MV-4-11 (cell line): ENCODE measurements at regions not wholly inside any gene's neighbourhood (a gene's known extent, or its start where the extent isn't known, plus 50 kb on each side); places are given as distances from the start of the nearest gene placed in this dataset.
A peak's percentile ranks its signal among the peaks of the same experiment; 100 is the strongest.
"Not testable (repeated sequence)": the region's sequence is repeated elsewhere in the genome, so short reads cannot be mapped to it uniquely, and the experiment has no call there.

Source experiments
- DNase-seq: peaks from one replicate; lab custom pipeline; 2025; lab: John Stamatoyannopoulos, UW

DNA sequence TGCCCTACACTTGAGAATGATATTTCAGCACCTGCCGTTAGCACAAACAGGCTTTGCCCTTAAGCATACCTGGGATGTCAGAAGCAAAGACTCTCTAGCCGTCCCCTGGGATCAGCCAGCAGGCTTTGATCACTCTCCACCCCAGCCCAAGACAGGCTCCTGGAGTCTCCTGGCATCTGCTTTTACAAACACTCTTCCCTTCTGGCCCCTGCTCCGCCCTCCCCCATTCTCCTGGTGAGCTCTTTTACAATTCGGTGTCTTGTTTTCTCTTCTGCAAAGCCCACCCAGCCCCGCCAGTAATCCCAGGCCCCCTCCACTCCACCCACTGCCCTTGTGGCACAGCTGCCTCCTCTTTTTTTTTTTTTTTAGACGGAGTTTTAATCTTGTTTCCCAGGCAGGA is 50.4 kb downstream of the KATNIP start:
- no peak for DNase-seq

DNA sequence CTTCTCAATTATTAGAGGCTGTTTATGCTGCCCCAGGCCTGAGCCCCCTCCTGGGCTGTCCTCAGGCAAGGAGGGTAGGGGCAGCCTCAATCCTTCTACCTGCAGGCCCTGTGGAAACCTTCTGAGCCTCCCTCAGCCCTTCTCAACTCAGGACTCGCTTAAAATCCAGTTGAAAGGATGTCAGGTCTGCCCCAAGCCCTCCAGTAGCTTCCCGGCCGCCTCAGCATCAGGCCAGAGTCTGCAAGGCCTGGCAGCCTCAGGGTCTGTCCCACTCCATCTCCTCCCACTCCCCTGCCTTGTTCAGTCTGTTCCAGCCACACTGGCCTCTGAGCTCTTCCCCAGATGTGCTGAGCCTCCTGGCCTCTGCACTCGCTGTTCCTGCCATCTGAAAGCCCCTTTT is 52.2 kb downstream of the KATNIP start:
- no peak for DNase-seq

DNA sequence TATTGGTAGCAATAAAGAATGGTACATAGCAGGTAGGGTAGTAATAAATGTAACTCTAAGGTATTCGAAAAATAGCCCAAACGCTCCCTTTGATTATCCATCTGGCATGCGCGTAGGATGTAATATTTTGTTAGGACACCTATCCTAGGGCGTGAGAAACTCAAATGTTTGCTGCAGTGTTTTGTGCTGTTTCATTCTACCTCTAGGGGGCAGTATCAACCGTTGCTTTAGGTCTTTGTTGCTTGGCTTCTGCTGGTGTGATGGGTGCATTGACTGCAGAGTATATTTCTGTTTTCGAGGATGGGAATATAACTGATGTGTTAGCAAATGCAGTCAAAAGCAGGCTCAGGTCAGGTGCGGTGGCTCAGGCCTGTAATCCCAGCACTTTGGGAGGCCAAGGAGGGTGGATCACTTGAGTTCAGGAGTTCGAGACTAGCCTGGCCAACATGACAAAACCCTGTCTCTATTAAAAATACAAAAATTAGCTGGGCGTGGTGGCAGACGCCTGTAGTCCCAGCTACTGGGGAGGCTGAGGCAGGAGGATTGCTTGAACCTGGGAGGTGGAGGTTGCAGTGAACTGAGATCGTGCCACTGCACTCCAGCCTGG is 55.7 kb downstream of the KATNIP start:
- not testable (repeated sequence) for DNase-seq

DNA sequence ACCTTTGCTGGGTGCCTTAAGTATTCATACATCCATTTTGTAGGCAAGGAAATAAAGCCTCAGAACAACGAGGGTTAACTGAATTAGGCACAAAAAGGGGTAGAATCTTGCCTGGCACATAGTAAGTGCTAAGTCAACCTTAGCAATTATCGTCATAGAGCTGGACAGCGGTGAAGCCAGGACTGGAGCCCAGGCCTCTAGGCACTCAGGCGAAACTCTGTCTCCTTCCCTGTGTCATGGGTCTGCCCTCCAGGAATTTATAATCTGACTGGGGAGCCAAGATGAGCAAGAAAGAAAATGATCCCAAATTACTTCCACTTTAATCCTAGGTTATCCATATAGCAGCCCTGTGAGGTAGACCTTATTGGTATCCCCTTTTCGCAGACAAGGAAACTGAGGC is 61.4 kb downstream of the KATNIP start:
- no peak for DNase-seq

DNA sequence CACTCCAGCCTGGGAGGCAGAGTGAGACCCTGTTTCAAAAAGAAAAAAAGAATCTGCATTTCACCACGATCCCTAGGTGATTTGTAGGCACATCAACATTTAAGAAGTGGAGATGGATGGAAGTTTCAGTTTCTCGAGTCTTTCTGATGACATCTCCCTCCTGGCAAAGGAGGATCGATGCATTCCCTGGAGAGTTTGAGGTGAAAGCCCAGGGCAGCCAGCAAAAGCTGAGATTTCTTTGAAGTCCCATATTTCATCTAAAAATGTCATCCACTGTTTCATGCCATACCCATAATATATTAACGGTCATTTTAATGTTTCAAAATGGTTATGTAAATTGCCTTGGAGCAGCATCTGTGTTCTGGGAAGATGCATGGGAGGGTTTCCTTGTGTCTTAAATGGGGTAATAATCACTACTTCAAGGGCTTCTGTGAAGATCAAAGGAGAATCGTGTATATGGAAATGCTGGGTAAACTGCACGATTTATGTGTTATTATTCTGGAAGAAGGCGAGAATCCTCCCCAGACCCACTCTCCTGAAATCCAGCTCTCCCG is 63.4 kb downstream of the KATNIP start:
- no peak for DNase-seq

DNA sequence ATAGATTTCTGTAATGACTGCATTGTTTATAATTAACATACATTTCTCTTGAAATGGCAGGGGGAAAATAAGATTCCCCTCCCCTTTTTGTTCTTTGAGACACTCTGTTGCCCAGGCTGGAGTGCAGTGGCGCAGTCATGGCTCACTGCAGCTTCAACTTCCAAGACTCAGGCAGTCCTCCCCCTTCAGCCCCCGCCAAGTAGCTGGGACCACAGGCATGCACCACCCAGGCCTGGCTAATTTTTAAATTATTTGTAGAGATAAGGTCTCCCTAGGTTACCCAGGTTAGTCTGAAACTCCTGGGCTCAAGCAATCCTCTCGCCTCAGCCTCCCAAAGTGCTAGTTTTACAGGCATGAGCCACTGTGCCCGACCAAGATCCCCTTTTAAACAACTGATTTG is 67.7 kb downstream of the KATNIP start:
- no peak for DNase-seq

DNA sequence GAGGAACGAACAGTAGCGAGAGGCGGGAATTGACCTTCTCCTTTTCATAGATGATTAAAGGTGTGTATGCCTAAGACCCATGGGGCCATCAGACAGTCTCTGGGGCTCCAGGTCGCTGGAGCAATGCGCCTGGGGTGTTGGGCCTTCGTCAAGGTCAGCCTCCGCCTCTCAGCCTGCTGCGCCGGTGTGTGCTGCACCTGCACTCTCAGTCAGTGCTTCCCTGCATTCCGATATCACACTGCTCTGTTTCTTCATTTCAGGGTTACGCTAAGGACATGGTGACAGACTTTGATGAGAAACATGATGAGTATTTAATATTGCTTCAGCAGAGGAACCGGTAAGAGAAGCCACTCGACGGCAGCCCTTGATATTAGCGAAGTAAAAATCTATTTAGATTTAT is 68.2 kb downstream of the KATNIP start:
- DNase-seq: no peak

DNA sequence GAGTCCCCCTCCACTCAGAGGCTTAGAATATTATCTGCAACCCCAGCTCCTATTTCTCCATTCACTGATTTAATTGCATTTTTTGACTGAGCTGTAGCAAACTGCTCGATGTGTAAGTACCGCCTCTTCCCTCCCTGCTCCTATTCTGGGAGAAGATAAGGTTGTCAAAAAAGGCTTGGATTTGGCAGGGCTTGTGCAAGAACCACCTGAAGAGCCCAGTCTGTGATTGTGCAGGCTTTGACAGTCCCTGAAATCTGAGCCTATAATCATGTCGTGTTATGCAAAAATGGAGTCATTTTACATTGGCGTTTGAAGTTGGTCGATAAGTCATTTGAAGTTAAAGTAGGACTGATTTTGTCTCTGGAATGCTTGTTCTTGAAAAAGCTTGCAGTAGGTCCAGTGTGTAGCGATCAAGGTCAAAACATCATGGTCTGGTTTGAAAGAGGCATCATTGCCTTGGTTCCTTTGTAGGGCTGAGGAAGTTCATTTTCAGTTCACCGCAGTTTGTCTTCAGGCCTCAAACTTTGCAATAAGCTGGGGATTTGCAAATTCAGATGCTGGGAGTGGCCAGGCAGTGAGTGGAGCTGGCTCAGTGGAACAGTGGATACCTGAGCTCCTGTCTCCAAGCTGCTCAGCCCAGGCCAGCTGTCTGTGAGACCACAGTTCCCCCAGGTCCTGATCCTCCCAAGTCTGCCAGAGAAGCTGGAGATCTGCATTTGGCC is 68.8 kb downstream of the KATNIP start:
- no peak for DNase-seq

DNA sequence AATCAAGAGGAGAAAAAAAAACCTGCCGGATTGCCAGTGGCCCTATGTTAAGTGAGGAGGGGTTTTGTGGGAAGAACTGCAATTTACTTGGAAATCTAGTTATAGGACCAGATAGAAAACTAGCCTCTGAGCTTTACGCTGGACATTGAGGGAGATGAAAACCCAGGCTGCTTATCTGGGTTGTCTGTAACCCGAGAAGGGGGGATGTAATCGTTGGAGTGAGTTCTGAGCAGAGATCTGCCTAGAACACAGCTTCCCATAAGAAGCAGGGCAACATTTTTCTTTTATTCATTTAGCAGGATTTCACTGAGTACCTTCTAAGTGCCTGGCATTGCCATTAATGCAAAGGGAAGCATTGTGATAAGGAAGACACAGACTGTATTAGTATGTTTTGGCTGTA is 70.6 kb downstream of the KATNIP start:
- no peak for DNase-seq

DNA sequence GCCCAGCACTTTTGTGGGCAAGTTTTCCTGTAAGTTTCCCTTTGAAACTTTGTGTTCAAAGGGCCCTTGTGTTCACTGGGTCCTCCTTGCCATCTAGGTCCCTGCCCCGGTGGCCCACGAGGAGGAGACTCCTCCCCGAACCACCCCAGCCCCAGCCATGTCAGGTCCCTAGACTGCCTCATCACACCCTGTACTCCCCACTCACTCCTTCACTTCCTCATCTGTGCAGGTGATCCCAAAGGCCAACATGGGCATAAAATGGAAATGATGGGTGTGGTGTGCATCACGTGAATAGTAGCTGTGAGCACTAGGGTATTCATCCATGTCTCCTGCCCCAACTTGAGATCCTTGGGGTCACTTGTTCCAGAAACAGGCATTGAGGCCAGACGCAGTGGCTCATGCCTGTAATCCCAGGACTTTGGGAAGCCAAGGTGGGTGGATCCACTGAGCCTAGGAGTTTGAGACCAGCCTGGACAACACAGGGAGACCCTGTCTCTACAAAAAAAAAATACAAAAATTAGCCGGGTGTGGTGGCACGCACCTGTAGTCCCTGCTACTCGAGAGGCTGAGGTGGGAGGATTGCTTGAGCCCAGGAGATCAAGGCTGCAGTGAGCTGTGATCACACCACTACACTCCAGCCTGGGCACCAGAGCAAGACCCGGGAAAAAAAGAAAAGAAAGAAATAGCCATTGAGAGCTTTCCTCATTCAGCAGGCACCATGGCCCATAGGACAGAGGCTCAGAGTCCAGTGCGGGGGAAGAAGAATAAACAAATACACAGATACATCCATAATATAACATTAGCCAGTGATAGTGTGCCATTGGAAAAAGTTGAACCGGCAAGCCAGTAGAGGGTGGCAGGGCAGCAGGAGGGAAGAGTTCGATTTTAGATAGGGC is 74.5 kb downstream of the KATNIP start:
- DNase-seq: no peak

DNA sequence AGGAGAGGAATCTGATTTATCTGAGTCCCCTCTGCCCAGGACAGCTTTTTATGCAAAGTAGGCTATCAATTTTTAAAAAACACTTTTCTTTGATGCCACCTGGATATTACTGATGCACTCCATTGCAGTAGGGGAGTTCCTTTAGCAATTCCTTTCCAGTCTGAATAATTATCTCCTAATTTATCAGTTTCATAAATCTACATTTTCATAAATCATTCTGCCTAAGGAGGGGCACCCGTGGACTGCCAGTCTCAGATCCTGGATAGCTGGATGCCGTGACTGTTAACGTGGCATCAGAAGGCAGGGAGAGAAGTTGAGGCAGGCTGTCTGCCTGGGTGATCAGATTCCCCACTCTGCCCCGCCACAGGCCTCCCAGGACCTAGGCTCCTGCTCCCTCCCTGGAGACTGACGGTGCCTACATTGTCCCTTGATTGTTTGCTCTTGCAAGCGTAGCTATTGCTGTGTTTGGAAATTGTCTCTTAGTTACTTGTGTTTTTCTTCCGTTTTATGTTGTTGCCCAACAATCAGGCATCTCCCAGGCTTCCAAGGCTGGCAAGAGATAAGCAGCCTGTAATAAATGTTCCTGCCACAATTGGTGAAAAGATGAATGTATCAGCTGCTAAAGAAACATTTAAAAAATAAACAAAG is 75.2 kb downstream of the KATNIP start:
- no peak for DNase-seq

DNA sequence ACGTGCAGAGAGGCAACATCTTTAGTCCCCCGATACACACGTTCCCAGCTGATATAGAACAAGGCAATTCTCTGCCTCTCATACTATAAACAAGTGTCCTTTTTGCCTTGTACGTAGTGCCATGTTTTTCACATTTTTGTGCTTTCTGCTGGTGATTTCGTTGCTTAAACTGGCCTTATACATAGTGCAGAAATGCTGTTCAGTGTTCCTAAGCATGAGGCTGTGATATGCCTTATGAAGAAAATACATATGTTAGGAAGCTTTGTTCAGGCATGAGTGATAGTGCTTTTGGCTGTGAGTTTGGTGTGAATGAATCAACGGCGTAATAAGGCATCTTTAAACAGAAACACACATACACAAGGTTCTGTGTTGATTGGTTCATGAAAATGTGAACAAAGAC is 77.2 kb downstream of the KATNIP start:
- no peak for DNase-seq

DNA sequence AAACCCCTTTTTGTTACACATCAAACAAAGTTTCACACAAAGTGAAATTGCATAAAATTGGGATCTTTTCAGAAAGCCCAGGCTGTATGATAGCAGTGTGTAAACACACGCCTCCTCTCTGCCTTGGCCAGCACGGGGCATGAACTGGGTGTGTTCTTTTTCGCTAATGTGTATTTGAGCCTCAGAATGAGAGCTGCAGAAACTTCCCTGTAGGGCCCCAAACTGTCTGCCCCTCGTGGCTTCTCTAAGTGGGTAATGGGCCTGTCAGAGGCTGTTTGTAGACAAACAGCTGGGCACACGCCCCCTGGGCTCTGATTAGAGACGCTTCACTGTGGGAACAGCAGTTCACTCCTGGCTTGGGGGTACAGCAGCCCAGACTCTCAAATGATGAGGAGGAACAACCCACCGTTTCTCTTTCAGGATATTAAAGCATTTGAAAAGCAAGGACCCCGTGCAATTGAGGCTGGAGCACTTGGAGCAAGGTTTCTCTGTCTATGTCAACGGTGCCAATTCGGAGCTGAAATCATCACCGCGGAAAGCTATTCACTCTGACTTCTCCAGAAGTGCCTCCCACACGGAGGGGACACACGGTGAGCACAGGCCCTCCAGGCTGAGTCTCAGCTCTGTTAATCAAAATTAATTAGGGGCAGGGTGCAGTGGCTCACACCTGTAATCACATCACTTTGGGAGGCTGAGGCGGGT is 78.4 kb downstream of the KATNIP start:
- no peak for DNase-seq

DNA sequence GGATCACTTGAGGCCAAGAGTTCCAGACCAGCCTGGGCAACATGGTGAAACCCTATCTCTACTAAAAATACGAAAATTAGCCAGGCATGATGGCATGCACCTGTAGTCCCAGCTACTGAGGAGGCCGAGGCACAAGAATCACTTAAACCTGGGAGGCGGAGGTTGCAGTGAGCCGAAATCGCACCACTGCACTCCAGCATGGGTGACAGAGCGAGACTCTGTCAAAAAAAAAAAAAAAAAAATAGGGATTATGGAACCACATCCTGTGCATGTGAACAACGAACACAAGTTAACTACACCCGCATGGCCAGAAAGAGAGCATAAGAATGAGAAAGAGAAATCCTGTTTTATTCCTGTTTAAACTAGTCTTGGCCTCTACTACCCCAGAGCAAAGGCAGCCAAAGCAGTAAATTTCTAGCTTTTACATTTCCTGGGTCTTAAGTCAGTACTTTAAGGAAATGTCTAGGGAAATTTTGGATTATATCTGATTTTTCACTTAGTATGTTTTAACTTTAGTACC is 79.1 kb downstream of the KATNIP start:
- peak; percentile 11 for DNase-seq

DNA sequence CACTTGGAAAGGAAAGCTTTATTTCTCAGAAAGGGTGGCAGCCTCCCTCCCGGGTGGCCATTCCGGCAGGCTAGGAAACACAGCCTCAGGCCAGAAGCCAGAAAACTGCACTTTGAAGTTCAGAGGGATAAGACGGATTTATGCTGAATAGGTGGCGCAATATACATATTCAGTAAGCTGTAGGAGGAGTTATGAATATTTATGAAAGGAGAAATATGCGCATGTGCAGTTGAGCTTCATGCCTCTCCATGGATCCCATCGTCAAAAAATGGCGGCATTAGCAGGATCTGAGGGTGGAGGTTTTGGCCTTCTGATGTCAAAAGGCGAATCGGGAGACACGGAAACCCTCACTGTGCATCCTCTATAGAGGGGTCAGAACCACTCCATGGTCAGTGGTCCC is 82.3 kb downstream of the KATNIP start:
- DNase-seq: no peak

DNA sequence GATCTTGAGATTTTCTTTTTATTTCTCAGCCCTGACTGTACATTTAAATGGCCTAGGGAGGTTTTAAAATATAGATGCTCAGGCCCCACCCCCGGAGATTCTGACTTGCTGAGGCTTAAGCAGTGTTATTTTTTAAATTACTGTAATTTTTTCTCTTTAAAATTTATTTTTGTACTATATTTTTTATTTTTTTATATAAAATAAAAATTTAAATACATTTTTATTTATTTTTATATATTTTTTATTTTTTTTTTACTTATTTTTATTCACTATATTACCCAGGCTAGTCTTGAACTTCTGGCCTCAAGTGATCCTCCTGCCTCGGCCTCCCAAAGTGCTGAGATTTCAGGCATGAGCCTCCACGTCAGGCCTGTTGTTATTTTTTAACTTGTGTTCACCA is 83.3 kb downstream of the KATNIP start:
- no peak for DNase-seq

DNA sequence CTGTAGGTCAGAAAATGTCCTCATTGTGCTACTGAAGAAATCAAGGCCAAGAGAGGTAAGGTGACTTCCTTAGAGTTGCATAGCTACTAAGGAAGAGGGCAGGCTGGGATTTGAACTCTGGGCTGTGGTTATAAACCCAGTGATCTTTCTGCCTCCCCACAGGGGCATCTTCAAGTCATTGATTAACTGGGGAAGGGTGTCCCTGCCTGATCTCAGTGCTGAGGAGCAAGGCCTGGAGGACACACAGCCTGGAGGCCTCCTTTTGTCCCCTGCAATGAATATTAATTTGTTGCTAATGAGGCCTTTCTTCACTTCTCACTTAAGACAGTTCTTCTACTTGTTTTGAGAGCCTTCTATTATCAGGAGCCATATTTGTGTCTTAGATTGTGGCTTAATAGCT is 83.8 kb downstream of the KATNIP start:
- no peak for DNase-seq

DNA sequence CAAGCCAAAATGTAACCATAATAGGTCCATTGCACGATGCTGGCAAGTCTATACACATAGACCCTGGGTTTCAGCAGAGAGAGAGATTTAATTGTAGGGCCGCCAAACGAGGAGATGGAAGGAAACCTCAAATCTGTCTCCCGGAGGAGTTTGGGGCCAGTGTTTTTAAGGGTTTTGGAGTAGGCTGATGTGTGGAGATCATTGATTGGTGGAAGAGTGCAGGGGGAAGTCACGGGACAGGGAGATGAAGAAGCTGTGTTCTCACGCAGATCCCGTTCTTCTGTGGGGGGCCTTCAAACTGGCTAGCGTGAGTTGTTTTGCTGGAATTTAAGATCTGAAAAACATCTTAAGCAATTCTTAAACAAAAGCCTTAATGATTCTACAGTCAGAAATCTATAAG is 84.8 kb downstream of the KATNIP start:
- DNase-seq: no peak

DNA sequence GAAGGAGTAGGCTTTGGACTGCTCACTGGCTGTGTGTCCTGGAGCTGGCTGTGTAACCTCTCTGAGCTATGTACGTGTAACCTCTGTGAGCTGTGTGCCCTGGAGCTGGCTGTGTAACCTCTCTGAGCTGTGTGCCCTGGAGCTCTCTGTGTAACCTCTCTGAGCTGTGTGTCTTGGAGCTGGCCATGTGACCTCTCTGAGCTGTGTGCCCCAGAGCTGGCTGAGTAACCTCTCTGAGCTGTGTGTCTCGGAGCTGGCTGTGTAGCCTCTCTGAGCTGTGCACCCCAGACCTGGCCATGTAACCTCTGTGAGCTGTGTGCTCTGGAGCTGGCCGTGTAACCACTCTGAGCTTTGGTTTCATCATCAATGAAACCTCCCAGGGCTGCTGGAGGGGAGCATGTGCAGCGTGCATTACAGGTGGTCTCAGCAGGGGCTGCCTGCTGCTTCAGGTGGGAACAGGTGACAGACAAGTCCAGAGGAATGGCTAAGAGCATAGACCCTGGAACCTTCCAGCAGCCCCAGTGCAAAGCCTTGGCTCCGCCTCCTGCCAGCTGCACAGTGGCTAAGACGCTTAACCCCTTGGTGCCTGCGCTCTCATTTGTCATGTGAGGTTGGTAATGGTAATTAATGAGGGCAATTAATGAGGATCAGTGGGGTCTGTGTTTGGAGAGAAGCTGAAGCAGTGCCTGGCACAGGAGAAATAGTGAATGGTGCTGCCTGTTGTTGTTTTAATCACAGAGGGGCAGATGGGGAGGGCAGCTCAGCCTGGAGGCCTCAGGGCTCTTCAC is 86.7 kb downstream of the KATNIP start:
- DNase-seq: no peak

DNA sequence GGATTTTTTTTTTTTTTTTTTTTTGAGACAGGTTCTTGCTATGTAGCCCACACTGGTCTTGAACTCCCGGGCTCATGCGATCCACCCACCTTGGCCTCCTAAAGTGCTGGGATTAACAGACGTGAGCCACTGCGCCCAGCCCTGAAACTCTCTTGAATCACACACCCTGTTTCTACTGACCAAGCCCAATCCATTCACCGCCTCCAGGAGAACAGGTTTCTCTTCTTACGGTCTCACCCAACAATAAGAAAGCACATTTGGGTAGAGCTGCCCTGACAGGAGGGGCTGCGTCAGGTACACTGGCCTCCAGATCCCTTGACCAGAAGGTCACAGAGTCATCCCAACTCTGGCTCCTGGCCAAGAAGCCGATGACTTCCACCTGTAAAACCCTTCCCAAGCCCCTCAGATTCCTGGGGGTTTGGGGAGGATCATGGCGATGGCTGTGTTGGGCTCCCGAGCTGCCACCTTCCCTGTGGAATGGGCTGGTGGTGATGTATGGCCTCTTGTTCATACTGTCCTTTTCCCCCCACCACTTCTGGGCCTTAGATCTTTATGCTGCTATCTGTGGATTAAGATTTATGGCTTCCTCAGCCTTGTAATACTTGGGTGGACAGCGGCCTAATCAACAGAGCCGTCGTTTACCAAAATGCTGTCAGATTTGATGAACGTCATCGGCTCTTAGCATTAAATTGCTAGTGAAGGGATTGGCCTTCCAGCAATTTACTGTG is 89.1 kb downstream of the KATNIP start:
- no peak for DNase-seq
